TTC549 (cell line): ENCODE measurements at regions not wholly inside any gene's neighbourhood (a gene's known extent, or its start where the extent isn't known, plus 50 kb on each side); places are given as distances from the start of the nearest gene placed in this dataset.
"Not testable (repeated sequence)": the region's sequence is repeated elsewhere in the genome, so short reads cannot be mapped to it uniquely, and the experiment has no call there.

Experiments used
- FAIRE-seq: peaks from 2 replicates; lab custom pipeline; 2012; peaks lifted over from hg19 to GRCh38; lab: Jason Lieb, UNC

GRCh38 chr15:67920524-67921240 is 80.8 kb upstream of the RNU6-1 start:
- FAIRE-seq: no peak

- FAIRE-seq: no peak
Observed at GRCh38 chr15:67922106-67922675, 82.3 kb upstream of the RNU6-1 start.

- FAIRE-seq: no peak
Observed at GRCh38 chr15:67922971-67923945, 83.4 kb upstream of the RNU6-1 start.

GRCh38 chr15:67924359-67924974 is 84.6 kb upstream of the RNU6-1 start:
- no peak for FAIRE-seq

- no peak for FAIRE-seq
Observed at GRCh38 chr15:67925182-67925581, 85.3 kb upstream of the RNU6-1 start.

- FAIRE-seq: no peak
Observed at GRCh38 chr15:67927501-67928168, 87.8 kb upstream of the RNU6-1 start.

GRCh38 chr15:67928666-67929065 is 88.8 kb upstream of the RNU6-1 start:
- FAIRE-seq: no peak

GRCh38 chr15:67930720-67931119 is 90.9 kb upstream of the RNU6-1 start:
- no peak for FAIRE-seq

- FAIRE-seq: no peak
Observed at GRCh38 chr15:67931861-67932260, 92.0 kb upstream of the RNU6-1 start.

GRCh38 chr15:67934126-67934525 is 94.3 kb upstream of the RNU6-1 start:
- not testable (repeated sequence) for FAIRE-seq

- no peak for FAIRE-seq
Observed at GRCh38 chr15:67935244-67935643, 95.4 kb upstream of the RNU6-1 start.

GRCh38 chr15:67936258-67936657 is 96.4 kb upstream of the RNU6-1 start:
- no peak for FAIRE-seq

GRCh38 chr15:67937153-67937761 is 97.4 kb upstream of the RNU6-1 start:
- FAIRE-seq: no peak

- FAIRE-seq: not testable (repeated sequence)
Observed at GRCh38 chr15:67939179-67939578, 99.3 kb upstream of the RNU6-1 start.

GRCh38 chr15:67939588-67940323 is 99.9 kb upstream of the RNU6-1 start:
- not testable (repeated sequence) for FAIRE-seq

GRCh38 chr15:67940324-67940719 is 100.5 kb upstream of the RNU6-1 start:
- no peak for FAIRE-seq

- no peak for FAIRE-seq
Observed at GRCh38 chr15:67941648-67942310, 101.9 kb upstream of the RNU6-1 start.

- no peak for FAIRE-seq
Observed at GRCh38 chr15:67943475-67943874, 103.6 kb upstream of the RNU6-1 start.

GRCh38 chr15:67944010-67944641 is 104.3 kb upstream of the RNU6-1 start:
- no peak for FAIRE-seq

GRCh38 chr15:67945131-67945530 is 105.3 kb upstream of the RNU6-1 start:
- FAIRE-seq: no peak
